ENCODE measurements at regions not wholly inside any gene's neighbourhood (a gene's known extent, or its start where the extent isn't known, plus 50 kb on each side); places are given as distances from the start of the nearest gene placed in this dataset.

GRCh38 chr2:195319112-195319460 lies 337.9 kb upstream of the SLC39A10 start:
- TF ChIP-seq CTCF (conservative IDR thresholded peaks at IDR 0.05; ENCODE audit: low read depth, low read length): no peak
- TF ChIP-seq EZH2 (IDR thresholded peaks at IDR 0.05; ENCODE audit: low read length, unreplicated experiment): no peak
